Endothelial cell (in vitro differentiated cells): ENCODE measurements at regions not wholly inside any gene's neighbourhood (a gene's known extent, or its start where the extent isn't known, plus 50 kb on each side); places are given as distances from the start of the nearest gene placed in this dataset.

Source experiments
- DNase-seq: peaks from one replicate; pipeline ENCODE4 v3.0.0; 2021; ENCODE audit warnings: low spot score
- H3K27ac Mint-ChIP-seq: one replicate; pipeline ENCODE4 v1.8.0; 2021; ENCODE audit warnings: mixed read lengths, inconsistent platforms; ENCODE audit not compliant: unreplicated experiment
- H3K27me3 Mint-ChIP-seq: one replicate; pipeline ENCODE4 v1.8.0; 2021; ENCODE audit warnings: mild to moderate bottlenecking, moderate library complexity, mixed read lengths, inconsistent platforms; ENCODE audit not compliant: unreplicated experiment
- H3K36me3 Mint-ChIP-seq: one replicate; pipeline ENCODE4 v1.8.0; 2021; ENCODE audit warnings: mild to moderate bottlenecking, low read depth, mixed read lengths, inconsistent platforms; ENCODE audit not compliant: unreplicated experiment
- H3K4me1 Mint-ChIP-seq: one replicate; pipeline ENCODE4 v1.8.0; 2021; ENCODE audit warnings: mild to moderate bottlenecking, mixed read lengths, inconsistent platforms; ENCODE audit not compliant: unreplicated experiment
- H3K4me3 Mint-ChIP-seq: one replicate; pipeline ENCODE4 v1.8.0; 2021; ENCODE audit warnings: mild to moderate bottlenecking, mixed read lengths, inconsistent platforms; ENCODE audit not compliant: unreplicated experiment
- H3K9me3 Mint-ChIP-seq: one replicate; pipeline ENCODE4 v1.8.0; 2021; ENCODE audit warnings: mixed read lengths, inconsistent platforms; ENCODE audit not compliant: unreplicated experiment
- TF ChIP-seq, protein P1 (sequence below): fragments of 200-600 bp; sonication (generic); IDR thresholded peaks from one replicate; pipeline ENCODE4 v1.5.0; 2021; ENCODE audit warnings: antibody characterized with exemption; ENCODE audit not compliant: unreplicated experiment

DNA sequence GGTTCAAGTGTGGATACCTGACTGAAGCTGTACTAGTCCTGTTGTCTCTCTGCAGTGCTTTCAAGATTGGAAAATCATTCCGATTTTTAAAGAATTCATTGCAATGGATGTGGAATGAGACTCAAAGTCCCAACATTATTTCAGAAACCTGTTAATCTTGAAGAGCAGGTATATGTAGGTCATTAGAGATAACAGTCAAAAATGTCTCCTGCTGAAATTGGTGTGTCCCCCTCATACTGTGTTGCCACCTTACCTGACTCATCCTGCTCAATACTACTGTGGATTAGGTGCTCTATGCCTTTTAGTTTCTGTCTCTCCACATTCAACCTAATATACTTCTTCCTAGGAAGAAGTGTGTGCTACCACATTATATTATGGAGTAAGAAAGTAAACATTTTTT is 91.1 kb upstream of the NR3C1 start:
- Mint-ChIP-seq H3K36me3 (no peaks in the 10 kb centered on the region), H3K27ac (no peak overlapping the region), H3K4me3 (no peak overlapping the region), H3K9me3 (no peaks in the 10 kb centered on the region), H3K27me3 (no peaks in the 10 kb centered on the region), H3K4me1 (peaks cover 4% of the 10 kb centered on the region)
- TF ChIP-seq, protein P1, sequence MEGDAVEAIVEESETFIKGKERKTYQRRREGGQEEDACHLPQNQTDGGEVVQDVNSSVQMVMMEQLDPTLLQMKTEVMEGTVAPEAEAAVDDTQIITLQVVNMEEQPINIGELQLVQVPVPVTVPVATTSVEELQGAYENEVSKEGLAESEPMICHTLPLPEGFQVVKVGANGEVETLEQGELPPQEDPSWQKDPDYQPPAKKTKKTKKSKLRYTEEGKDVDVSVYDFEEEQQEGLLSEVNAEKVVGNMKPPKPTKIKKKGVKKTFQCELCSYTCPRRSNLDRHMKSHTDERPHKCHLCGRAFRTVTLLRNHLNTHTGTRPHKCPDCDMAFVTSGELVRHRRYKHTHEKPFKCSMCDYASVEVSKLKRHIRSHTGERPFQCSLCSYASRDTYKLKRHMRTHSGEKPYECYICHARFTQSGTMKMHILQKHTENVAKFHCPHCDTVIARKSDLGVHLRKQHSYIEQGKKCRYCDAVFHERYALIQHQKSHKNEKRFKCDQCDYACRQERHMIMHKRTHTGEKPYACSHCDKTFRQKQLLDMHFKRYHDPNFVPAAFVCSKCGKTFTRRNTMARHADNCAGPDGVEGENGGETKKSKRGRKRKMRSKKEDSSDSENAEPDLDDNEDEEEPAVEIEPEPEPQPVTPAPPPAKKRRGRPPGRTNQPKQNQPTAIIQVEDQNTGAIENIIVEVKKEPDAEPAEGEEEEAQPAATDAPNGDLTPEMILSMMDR, result no peak
- no peak for DNase-seq

DNA sequence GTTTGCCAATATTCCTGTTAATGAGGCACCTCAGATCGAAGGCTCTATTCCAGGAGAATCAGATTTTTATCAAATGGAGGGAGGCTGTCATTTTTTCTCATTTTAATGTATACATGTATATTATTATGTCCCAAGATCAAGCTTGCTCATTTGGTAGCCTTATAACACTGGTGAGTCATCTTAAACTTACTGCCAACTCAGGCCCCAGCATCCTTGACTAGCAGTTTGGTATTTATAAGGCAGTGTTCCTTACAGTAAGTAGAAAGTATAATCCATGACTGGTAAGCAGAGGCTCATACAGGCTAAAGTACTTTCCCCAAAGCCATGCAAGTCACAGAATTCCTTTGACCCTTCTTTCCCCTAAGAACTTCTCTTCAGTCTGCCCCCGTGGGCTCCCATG is 90.7 kb upstream of the NR3C1 start:
- peaks cover 4% of the 10 kb centered on the region for H3K4me1 Mint-ChIP-seq
- no peaks in the 10 kb centered on the region for H3K36me3 Mint-ChIP-seq
- no peaks in the 10 kb centered on the region for H3K9me3 Mint-ChIP-seq

DNA sequence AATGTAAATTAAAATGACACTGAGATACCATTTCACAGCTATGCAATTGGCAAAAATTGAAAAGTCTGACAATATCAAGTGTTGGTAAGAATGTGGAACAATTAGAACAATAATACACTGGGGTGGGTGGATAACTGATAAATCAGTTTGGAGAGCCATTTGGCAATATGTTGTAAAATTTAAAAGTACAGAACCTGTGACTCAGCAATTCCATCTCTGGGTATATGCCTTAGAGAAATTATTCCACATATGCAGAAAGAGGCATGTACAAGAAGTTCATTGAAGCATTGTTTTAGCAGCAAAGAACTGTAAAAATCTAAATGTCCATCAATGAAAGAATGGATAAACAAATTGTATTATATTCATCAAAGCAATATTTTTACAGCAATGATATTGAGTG is 89.3 kb upstream of the NR3C1 start:
- no peak for DNase-seq
- TF ChIP-seq, protein P1, result no peak
- H3K27ac Mint-ChIP-seq, result no peak overlapping the region
- no peaks in the 10 kb centered on the region for H3K9me3 Mint-ChIP-seq
- H3K4me1 Mint-ChIP-seq, result peaks cover 4% of the 10 kb centered on the region
- H3K27me3 Mint-ChIP-seq, result no peaks in the 10 kb centered on the region
- no peak overlapping the region for H3K4me3 Mint-ChIP-seq
- no peaks in the 10 kb centered on the region for H3K36me3 Mint-ChIP-seq

More for the DNA sequence above, 90.7 kb upstream of the NR3C1 start:
- DNase-seq, result no peak
- Mint-ChIP-seq H3K27me3 (no peaks in the 10 kb centered on the region), H3K27ac (no peak overlapping the region), H3K4me3 (no peak overlapping the region)
- TF ChIP-seq, protein P1, result no peak

DNA sequence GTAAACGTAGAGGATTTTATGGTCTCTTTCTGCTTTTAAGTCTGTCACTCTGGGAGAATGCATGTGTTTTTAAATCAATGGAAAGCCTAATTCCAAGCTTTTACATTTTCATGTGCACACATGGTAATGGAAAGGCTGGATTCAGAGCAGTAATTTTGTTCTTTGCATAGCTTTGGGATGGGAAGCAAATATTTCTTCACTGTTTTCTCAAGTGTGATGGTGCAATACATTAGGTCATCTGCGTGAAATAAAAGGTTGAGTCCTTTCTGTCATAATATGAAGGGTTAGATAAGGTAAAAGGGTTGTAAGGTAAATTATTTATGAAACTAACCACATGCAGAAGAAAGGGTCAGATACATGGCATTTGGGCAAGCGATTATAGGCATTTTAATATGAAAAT is 88.2 kb upstream of the NR3C1 start:
- H3K4me1 Mint-ChIP-seq, result peaks cover 4% of the 10 kb centered on the region
- no peaks in the 10 kb centered on the region for H3K9me3 Mint-ChIP-seq
- no peak overlapping the region for H3K4me3 Mint-ChIP-seq
- no peak overlapping the region for H3K27ac Mint-ChIP-seq
- no peak for DNase-seq
- H3K36me3 Mint-ChIP-seq, result no peaks in the 10 kb centered on the region
- TF ChIP-seq, protein P1, result no peak
- H3K27me3 Mint-ChIP-seq, result no peaks in the 10 kb centered on the region

DNA sequence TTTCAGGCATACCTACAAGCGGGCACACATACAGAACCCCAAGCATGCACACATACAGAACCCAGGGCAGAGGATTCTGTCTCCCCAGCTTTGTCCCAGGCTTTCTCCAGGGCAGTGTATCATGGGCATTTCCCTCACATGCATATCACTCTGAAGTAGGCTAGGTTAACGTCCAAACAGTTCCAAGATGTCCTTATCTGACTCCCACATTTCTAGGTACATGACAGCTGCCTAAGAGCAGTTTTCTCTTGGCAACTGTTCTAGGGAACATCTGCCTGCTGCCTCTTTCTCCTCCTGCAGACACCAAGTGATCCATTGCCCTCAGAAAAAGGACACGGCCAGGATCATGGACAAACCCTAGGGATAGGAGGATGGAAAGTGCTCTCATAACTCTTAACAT is 84.9 kb upstream of the NR3C1 start:
- DNase-seq, result no peak
- Mint-ChIP-seq H3K27ac (no peak overlapping the region), H3K27me3 (no peaks in the 10 kb centered on the region), H3K4me1 (peaks cover 4% of the 10 kb centered on the region), H3K9me3 (no peaks in the 10 kb centered on the region), H3K36me3 (no peaks in the 10 kb centered on the region), H3K4me3 (no peak overlapping the region)
- TF ChIP-seq, protein P1, result no peak
